GM19397 (cell line): ENCODE measurements at regions not wholly inside any gene's neighbourhood (a gene's known extent, or its start where the extent isn't known, plus 50 kb on each side); places are given as distances from the start of the nearest gene placed in this dataset.

Source experiments
- ATAC-seq: cut with Tn5 transposase; IDR thresholded peaks from one replicate; pipeline ENCODE4 v1.9.1; 2021; ENCODE audit warnings: mild to moderate bottlenecking, moderate library complexity; ENCODE audit not compliant: unreplicated experiment

- no peak for ATAC-seq
Measured at GRCh38 chr2:37833423-37833822, 91.7 kb upstream of the RMDN2 start.

GRCh38 chr2:37836270-37836669 is 88.8 kb upstream of the RMDN2 start:
- no peak for ATAC-seq

GRCh38 chr2:37836711-37837110 is 88.4 kb upstream of the RMDN2 start:
- ATAC-seq: no peak

GRCh38 chr2:37837628-37838328 is 87.3 kb upstream of the RMDN2 start:
- ATAC-seq: no peak

- no peak for ATAC-seq
Measured at GRCh38 chr2:37838541-37839167, 86.4 kb upstream of the RMDN2 start.

GRCh38 chr2:37839991-37840390 is 85.1 kb upstream of the RMDN2 start:
- ATAC-seq: no peak

- no peak for ATAC-seq
Measured at GRCh38 chr2:37842732-37843440, 82.2 kb upstream of the RMDN2 start.

- no peak for ATAC-seq
Measured at GRCh38 chr2:37843556-37843955, 81.5 kb upstream of the RMDN2 start.

GRCh38 chr2:37846207-37846606 is 78.9 kb upstream of the RMDN2 start:
- ATAC-seq: no peak

GRCh38 chr2:37847792-37848191 is 77.3 kb upstream of the RMDN2 start:
- ATAC-seq: no peak

- no peak for ATAC-seq
Measured at GRCh38 chr2:37848451-37848850, 76.6 kb upstream of the RMDN2 start.

GRCh38 chr2:37849911-37850310 is 75.2 kb upstream of the RMDN2 start:
- ATAC-seq: no peak

- ATAC-seq: peak; percentile 33
Measured at GRCh38 chr2:37851428-37851827, 73.7 kb upstream of the RMDN2 start.

- peak; percentile 66 for ATAC-seq
Measured at GRCh38 chr2:37851828-37852584, 73.1 kb upstream of the RMDN2 start.

GRCh38 chr2:37852585-37853014 is 72.5 kb upstream of the RMDN2 start:
- ATAC-seq: no peak

- ATAC-seq: no peak
Measured at GRCh38 chr2:37854676-37855282, 70.3 kb upstream of the RMDN2 start.

- no peak for ATAC-seq
Measured at GRCh38 chr2:37855283-37856041, 69.6 kb upstream of the RMDN2 start.

- ATAC-seq: no peak
Measured at GRCh38 chr2:37856101-37856751, 68.9 kb upstream of the RMDN2 start.

GRCh38 chr2:37857575-37858399 is 67.3 kb upstream of the RMDN2 start:
- no peak for ATAC-seq
